ENCODE measurements at regions not wholly inside any gene's neighbourhood (a gene's known extent, or its start where the extent isn't known, plus 50 kb on each side); places are given as distances from the start of the nearest gene placed in this dataset.

GRCh38 chr10:124180044-124180745 is 86.8 kb upstream of the CHST15 start:
- no peaks in the 10 kb centered on the region for H3K36me3 Mint-ChIP-seq (ENCODE audit: insufficient read depth, unreplicated experiment)
- H3K4me3 Mint-ChIP-seq (ENCODE audit: unreplicated experiment), result no peak overlapping the region
- Histone ChIP-seq H3K4me1 (no peaks in the 10 kb centered on the region), H3K4me3 (ENCODE audit: low read depth, low read length) (no peak overlapping the region), H3K27me3 (replicated peaks; ENCODE audit: control insufficient read depth, insufficient read depth, low read length) (no peaks in the 10 kb centered on the region), H3K9me3 (no peaks in the 10 kb centered on the region), H3K36me3 (ENCODE audit: control insufficient read depth, insufficient read depth, low read length) (no peaks in the 10 kb centered on the region)
- H3K27me3 Mint-ChIP-seq (ENCODE audit: insufficient read depth, unreplicated experiment), result no peaks in the 10 kb centered on the region
- intact Hi-C loops (cut with micrococcal nuclease; ENCODE audit: unreplicated experiment), result no loop called here
- ChIA-PET CTCF (no interaction called here), POLR2A (no interaction called here)
- no peaks in the 10 kb centered on the region for H3K4me1 Mint-ChIP-seq (ENCODE audit: low read depth, unreplicated experiment)
- H3K9me3 Mint-ChIP-seq (ENCODE audit: unreplicated experiment), result no peaks in the 10 kb centered on the region
- no peak for DNase-seq
- H3K27ac Mint-ChIP-seq (ENCODE audit: unreplicated experiment), result no peak overlapping the region
- no TSS peak for BruUV-seq (replicated peaks)
- TF ChIP-seq CTCF (IDR thresholded peaks at IDR 0.05; ENCODE audit: insufficient read depth in 1 of 2, low read depth in 1 of 2, low read length in 1 of 2, severe bottlenecking in 1 of 2, unreplicated experiment in 1 of 2), result no peak

DNA sequence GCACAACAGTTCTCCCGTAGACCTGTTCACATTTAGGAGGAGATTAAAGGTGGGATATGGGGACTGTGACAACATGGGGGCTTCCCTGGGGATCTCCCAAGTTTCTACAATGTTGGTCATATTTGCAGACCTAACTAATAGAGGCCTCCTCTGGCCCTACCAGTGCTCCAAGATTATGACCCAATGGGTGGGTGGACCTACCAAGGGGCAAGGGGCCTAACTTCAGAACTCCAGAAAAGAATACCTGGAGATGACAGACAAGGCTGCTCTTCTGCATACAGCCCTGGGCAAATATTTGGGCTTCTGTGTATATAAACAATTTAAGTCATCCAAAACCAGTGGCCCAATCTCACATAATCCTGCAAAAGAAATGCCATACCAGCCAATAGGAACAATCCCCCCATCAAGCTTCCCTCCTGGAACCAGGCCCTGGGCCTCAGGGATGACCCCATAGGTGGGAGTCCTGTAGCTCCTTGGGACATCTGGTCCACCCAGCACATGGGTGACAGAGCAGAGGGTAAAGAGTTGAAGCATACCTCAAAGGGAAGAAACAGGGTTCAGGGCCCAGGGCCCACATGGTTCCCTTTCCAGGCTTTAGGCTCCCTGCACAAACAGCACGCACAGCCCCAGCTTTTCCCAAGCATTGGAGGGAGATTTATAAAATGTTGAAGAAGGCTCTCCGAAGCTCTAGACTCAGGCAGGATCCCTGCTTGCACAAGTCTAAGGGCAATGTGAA is 86.1 kb upstream of the CHST15 start:
- H3K36me3 ChIP-seq (ENCODE audit: control insufficient read depth, insufficient read depth, low read length), result no peaks in the 10 kb centered on the region

DNA sequence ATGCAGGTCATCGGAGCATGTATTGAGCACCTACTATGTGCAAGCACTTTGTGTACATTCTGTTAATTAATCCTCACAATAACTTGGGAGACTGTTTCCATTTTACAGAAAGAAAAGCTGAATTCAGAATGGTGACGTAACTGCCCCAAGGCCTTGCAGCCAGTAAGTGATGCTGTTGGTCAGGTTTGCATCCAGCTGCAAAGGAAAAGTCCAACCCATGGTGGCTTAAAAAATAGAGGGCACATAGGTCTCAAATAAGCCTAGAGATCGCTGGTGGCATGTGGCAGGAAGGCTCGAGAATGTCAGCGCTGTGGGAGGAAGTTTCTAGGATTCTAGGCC is 83.8 kb upstream of the CHST15 start:
- Mint-ChIP-seq H3K4me3 (ENCODE audit: unreplicated experiment) (no peak overlapping the region), H3K4me1 (ENCODE audit: low read depth, unreplicated experiment) (no peaks in the 10 kb centered on the region), H3K9me3 (ENCODE audit: unreplicated experiment) (no peaks in the 10 kb centered on the region), H3K27me3 (ENCODE audit: insufficient read depth, unreplicated experiment) (peaks cover 8% of the 10 kb centered on the region), H3K27ac (ENCODE audit: unreplicated experiment) (no peak overlapping the region), H3K36me3 (ENCODE audit: insufficient read depth, unreplicated experiment) (no peaks in the 10 kb centered on the region)
- DNase-seq, result no peak
- intact Hi-C loops (cut with micrococcal nuclease; ENCODE audit: unreplicated experiment), result no loop called here
- TF ChIP-seq CTCF (IDR thresholded peaks at IDR 0.05; ENCODE audit: insufficient read depth in 1 of 2, low read depth in 1 of 2, low read length in 1 of 2, severe bottlenecking in 1 of 2, unreplicated experiment in 1 of 2), result no peak
- H3K4me1 ChIP-seq, result no peaks in the 10 kb centered on the region
- CTCF ChIA-PET, result no interaction called here
- H3K27me3 ChIP-seq (replicated peaks; ENCODE audit: control insufficient read depth, insufficient read depth, low read length), result peaks cover 1% of the 10 kb centered on the region
- POLR2A ChIA-PET, result no interaction called here
- H3K36me3 ChIP-seq (ENCODE audit: control insufficient read depth, insufficient read depth, low read length), result no peaks in the 10 kb centered on the region
- no TSS peak for BruUV-seq (replicated peaks)
- no peaks in the 10 kb centered on the region for H3K9me3 ChIP-seq
- H3K4me3 ChIP-seq (ENCODE audit: low read depth, low read length), result no peak overlapping the region

More for the DNA sequence above, 86.1 kb upstream of the CHST15 start:
- H3K4me3 ChIP-seq (ENCODE audit: low read depth, low read length), result no peak overlapping the region
- H3K9me3 Mint-ChIP-seq (ENCODE audit: unreplicated experiment), result no peaks in the 10 kb centered on the region
- no peaks in the 10 kb centered on the region for H3K4me1 ChIP-seq
- intact Hi-C loops (cut with micrococcal nuclease; ENCODE audit: unreplicated experiment), result no loop called here
- CTCF ChIA-PET, result no interaction called here
- H3K9me3 ChIP-seq, result no peaks in the 10 kb centered on the region
- POLR2A ChIA-PET, result no interaction called here
- no peak overlapping the region for H3K27ac Mint-ChIP-seq (ENCODE audit: unreplicated experiment)
- TF ChIP-seq CTCF (IDR thresholded peaks at IDR 0.05; ENCODE audit: insufficient read depth in 1 of 2, low read depth in 1 of 2, low read length in 1 of 2, severe bottlenecking in 1 of 2, unreplicated experiment in 1 of 2), result no peak
- H3K27me3 ChIP-seq (replicated peaks; ENCODE audit: control insufficient read depth, insufficient read depth, low read length), result no peaks in the 10 kb centered on the region
- H3K4me1 Mint-ChIP-seq (ENCODE audit: low read depth, unreplicated experiment), result no peaks in the 10 kb centered on the region
- DNase-seq, result no peak
- H3K36me3 Mint-ChIP-seq (ENCODE audit: insufficient read depth, unreplicated experiment), result no peaks in the 10 kb centered on the region
- no peak overlapping the region for H3K4me3 Mint-ChIP-seq (ENCODE audit: unreplicated experiment)
- H3K27me3 Mint-ChIP-seq (ENCODE audit: insufficient read depth, unreplicated experiment), result no peaks in the 10 kb centered on the region
- BruUV-seq (replicated peaks), result no TSS peak
